ENCODE measurements at regions not wholly inside any gene's neighbourhood (a gene's known extent, or its start where the extent isn't known, plus 50 kb on each side); places are given as distances from the start of the nearest gene placed in this dataset.

DNA sequence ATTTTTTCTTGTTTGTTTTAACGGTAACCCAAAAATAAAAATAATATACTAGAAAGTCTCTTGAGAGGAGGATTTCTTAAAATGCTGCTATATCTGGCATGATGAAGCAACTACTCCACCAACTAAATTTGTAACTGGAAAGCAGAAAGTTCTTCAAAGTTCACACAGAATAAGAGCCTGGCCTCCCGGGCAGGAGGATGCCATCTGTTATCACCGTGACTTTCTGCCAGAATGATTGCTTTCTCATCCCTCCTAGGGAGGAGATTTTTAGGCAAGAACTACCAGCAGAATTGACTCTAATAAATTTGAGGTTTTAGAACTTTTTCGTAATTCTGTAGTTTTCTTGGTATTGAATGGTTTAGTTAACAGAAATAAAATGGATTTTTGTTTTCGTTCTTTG, 464.6 kb upstream of the ACTBL2 start:
- TF ChIP-seq, protein P1, sequence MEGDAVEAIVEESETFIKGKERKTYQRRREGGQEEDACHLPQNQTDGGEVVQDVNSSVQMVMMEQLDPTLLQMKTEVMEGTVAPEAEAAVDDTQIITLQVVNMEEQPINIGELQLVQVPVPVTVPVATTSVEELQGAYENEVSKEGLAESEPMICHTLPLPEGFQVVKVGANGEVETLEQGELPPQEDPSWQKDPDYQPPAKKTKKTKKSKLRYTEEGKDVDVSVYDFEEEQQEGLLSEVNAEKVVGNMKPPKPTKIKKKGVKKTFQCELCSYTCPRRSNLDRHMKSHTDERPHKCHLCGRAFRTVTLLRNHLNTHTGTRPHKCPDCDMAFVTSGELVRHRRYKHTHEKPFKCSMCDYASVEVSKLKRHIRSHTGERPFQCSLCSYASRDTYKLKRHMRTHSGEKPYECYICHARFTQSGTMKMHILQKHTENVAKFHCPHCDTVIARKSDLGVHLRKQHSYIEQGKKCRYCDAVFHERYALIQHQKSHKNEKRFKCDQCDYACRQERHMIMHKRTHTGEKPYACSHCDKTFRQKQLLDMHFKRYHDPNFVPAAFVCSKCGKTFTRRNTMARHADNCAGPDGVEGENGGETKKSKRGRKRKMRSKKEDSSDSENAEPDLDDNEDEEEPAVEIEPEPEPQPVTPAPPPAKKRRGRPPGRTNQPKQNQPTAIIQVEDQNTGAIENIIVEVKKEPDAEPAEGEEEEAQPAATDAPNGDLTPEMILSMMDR (IDR thresholded peaks at IDR 0.05), result no peak
- TF ChIP-seq EP300 (IDR thresholded peaks at IDR 0.05) (no peak), POLR2A (IDR thresholded peaks at IDR 0.05) (no peak)

Measured in ovary (tissue), 3 donors.